Effector memory CD4-positive, alpha-beta T cell (primary cell): ENCODE measurements at regions not wholly inside any gene's neighbourhood (a gene's known extent, or its start where the extent isn't known, plus 50 kb on each side); places are given as distances from the start of the nearest gene placed in this dataset.

Experiments used
- DNase-seq, 3 donors: peaks; one replicate each; pipeline ENCODE4 v3.0.0-alpha.2; 2020
- H3K27ac ChIP-seq: 2 replicates; pipeline ENCODE4 v1.7.0; 2013; ENCODE audit warnings: mild to moderate bottlenecking, low read length, moderate library complexity; ENCODE audit not compliant: insufficient read depth, poor library complexity, severe bottlenecking
- H3K27me3 ChIP-seq: replicated peaks from 2 replicates; pipeline ENCODE4 v1.7.0; 2013; ENCODE audit warnings: mild to moderate bottlenecking, low read length; ENCODE audit not compliant: insufficient read depth, control insufficient read depth, poor library complexity, severe bottlenecking
- H3K36me3 ChIP-seq: 2 replicates; pipeline ENCODE4 v1.7.0; 2013; ENCODE audit warnings: mild to moderate bottlenecking, low read length, moderate library complexity; ENCODE audit not compliant: control insufficient read depth, insufficient read depth
- H3K4me1 ChIP-seq: 2 replicates; pipeline ENCODE4 v1.7.0; 2013; ENCODE audit warnings: low read length, mild to moderate bottlenecking; ENCODE audit not compliant: control insufficient read depth, insufficient read depth, poor library complexity, severe bottlenecking
- H3K4me3 ChIP-seq: 2 replicates; pipeline ENCODE4 v1.7.0; 2013; ENCODE audit warnings: low read length, low read depth, mild to moderate bottlenecking; ENCODE audit not compliant: insufficient read depth, poor library complexity, severe bottlenecking
- H3K9me3 ChIP-seq: 2 replicates; pipeline ENCODE4 v1.7.0; 2013; ENCODE audit warnings: mild to moderate bottlenecking, low read length, moderate library complexity; ENCODE audit not compliant: control insufficient read depth

- Histone ChIP-seq H3K4me1 (no peaks in the 10 kb centered on the region), H3K9me3 (no peaks in the 10 kb centered on the region), H3K27ac (no peak overlapping the region), H3K27me3 (peaks cover 2% of the 10 kb centered on the region), H3K36me3 (no peaks in the 10 kb centered on the region), H3K4me3 (no peak overlapping the region)
- no peak for DNase-seq
These were observed 212.6 kb upstream of the MSX2 start for GRCh38 chr5:174511714-174512253.

DNA sequence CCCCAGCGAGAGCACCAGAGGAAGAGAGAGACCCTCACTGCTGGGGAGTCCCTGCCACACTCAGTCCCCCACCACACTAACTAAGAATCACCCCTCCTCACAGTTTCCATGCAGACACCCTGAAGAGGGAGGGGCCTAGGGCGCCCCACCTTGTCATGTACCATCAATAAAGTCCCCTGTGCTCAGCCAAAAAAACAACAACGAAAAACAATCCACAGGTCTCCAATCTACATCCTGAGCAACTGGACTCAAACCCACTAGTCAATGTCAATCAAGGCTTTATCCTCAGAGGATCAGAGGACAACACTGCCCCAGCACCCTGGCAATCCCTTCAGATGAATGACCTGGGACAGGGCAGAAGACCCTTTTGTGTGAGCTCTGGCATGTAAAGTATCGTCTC, 210.1 kb upstream of the MSX2 start:
- no peaks in the 10 kb centered on the region for H3K36me3 ChIP-seq
- no peaks in the 10 kb centered on the region for H3K9me3 ChIP-seq
- no peak overlapping the region for H3K27ac ChIP-seq
- H3K27me3 ChIP-seq = peaks cover 2% of the 10 kb centered on the region
- H3K4me1 ChIP-seq = no peaks in the 10 kb centered on the region
- no peak overlapping the region for H3K4me3 ChIP-seq
- no peak for DNase-seq

GRCh38 chr5:174514983-174515394, 209.4 kb upstream of the MSX2 start:
- Histone ChIP-seq H3K4me3 (no peak overlapping the region), H3K27me3 (peaks cover 2% of the 10 kb centered on the region), H3K9me3 (no peaks in the 10 kb centered on the region), H3K36me3 (no peaks in the 10 kb centered on the region), H3K27ac (no peak overlapping the region), H3K4me1 (no peaks in the 10 kb centered on the region)
- DNase-seq = no peak

DNA sequence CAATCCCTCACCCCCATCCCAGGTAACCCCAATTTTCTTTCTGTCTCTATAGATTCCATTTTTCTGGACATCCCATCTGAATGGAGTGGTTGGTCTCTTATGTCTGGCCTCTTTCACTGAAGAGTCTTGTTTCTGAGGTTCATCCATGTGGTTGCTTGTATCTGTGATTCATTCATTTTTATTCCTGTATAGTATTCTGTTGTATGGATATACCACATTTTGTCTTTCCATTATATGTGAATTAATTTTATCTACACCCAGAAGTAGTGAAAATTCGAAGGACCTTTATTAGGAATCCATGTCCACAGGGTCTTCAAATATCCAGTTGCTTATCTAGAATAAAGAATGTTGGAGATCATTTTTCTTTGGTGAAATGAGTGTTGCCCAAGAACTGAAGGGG, 207.6 kb upstream of the MSX2 start:
- DNase-seq = no peak
- Histone ChIP-seq H3K4me3 (no peak overlapping the region), H3K36me3 (no peaks in the 10 kb centered on the region), H3K27ac (no peak overlapping the region), H3K9me3 (no peaks in the 10 kb centered on the region), H3K27me3 (peaks cover 2% of the 10 kb centered on the region), H3K4me1 (no peaks in the 10 kb centered on the region)

DNA sequence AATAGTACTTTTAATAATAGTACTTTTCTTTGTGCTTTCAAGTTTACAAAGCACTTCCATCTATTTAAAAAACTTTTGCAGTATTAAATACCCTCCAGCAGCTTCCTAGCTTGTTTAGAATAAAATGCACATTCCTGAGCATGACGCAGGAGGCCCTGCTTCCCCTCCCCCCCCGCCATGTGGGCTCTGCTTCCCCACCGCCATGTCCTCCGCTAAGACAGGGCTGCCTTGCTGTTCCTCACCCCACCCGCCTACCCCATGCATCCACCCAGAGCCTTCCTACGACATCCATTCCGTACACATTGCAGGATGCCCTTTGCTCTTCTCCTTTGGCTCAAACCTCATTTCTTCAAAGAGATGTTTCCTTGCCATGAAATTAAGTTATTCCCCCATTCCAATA, 205.9 kb upstream of the MSX2 start:
- Histone ChIP-seq H3K9me3 (no peaks in the 10 kb centered on the region), H3K36me3 (no peaks in the 10 kb centered on the region), H3K27me3 (peaks cover 2% of the 10 kb centered on the region), H3K4me1 (no peaks in the 10 kb centered on the region), H3K4me3 (no peak overlapping the region), H3K27ac (no peak overlapping the region)
- no peak for DNase-seq

- Histone ChIP-seq H3K27ac (no peak overlapping the region), H3K36me3 (no peaks in the 10 kb centered on the region), H3K27me3 (no peaks in the 10 kb centered on the region), H3K4me1 (no peaks in the 10 kb centered on the region), H3K9me3 (no peaks in the 10 kb centered on the region), H3K4me3 (no peak overlapping the region)
- no peak for DNase-seq
These were observed 203.7 kb upstream of the MSX2 start for GRCh38 chr5:174520420-174521396.

- DNase-seq = no peak
- H3K36me3 ChIP-seq = no peaks in the 10 kb centered on the region
- H3K27ac ChIP-seq = no peak overlapping the region
- H3K4me3 ChIP-seq = no peak overlapping the region
- no peaks in the 10 kb centered on the region for H3K4me1 ChIP-seq
- H3K27me3 ChIP-seq = no peaks in the 10 kb centered on the region
- H3K9me3 ChIP-seq = no peaks in the 10 kb centered on the region
These were observed 202.9 kb upstream of the MSX2 start for GRCh38 chr5:174521449-174521848.

DNA sequence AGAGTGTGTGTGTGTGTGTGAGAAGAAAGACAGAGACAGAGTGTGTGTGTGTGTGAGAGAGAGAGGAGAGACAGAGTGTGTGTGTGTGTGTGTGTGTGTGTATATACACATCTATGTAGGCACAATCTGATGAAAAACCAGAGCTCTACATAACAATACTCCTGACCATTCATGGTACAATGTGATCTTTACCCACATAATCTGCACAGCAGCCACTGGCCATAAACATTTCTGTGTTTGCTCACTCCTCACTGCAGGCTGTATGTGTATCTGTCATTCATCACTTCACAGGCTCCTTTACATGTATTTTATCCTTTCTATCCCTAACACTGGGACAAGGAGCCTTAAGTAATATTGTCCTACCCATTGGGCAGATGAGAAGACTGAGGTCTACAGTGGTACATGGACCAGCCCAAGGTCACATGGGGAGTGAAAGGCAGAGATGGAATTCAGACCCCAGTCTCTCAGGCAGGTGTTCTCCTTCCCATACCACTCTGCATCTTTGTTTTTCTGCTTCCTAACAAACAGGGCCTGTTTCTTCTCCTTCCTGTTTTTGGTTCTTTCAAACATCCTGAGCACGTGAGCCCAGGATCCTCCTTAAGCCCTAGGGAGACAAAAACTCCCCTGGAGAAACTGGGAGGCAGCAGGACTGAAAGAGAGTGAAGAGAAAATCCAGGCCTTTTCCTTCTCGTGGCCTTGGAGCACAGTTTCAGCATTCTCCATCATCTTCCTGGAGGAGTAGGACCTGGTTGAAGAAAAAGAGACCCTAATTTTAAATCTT, 201.7 kb upstream of the MSX2 start:
- Histone ChIP-seq H3K36me3 (no peaks in the 10 kb centered on the region), H3K27ac (no peak overlapping the region), H3K4me3 (no peak overlapping the region), H3K9me3 (no peaks in the 10 kb centered on the region), H3K4me1 (no peaks in the 10 kb centered on the region), H3K27me3 (no peaks in the 10 kb centered on the region)
- DNase-seq = no peak

DNA sequence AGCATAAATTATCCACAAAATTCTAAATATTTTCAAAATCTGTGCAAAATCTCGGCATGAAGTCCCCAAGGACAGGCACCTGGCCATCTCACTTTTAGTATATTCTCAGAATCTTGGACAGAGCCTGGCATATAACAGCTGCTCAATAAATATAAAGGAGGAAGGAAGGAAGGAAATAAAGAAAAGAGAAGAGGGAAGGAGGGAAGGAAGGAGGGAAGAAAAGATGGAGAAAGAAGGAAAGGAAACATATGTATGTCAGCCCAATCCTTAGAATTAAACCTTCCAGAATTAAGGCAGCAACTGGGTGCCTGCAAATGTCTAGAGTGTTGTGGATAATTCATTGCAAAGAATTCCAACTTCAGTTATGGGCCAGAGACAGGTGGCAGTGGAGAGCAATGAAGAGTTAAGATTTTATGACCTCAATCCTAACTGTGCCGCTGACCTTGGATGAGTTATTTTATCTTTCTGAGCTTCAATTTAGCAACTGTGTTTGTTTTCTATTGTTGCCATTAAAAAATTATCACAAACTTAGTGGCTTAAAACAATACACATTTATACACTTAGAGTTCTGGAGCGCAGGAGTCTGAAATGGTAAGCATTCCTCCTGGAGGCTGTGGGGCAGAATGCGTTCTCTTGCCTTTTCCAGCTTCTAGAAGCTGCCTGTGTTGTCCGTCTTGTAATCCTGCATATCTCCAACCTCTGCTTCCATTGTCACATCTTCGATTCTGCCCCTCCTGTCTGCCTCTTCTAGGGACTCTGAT, 200.9 kb upstream of the MSX2 start:
- DNase-seq = no peak
- H3K9me3 ChIP-seq = no peaks in the 10 kb centered on the region
- H3K4me3 ChIP-seq = no peak overlapping the region
- no peak overlapping the region for H3K27ac ChIP-seq
- no peaks in the 10 kb centered on the region for H3K27me3 ChIP-seq
- H3K4me1 ChIP-seq = no peaks in the 10 kb centered on the region
- H3K36me3 ChIP-seq = no peaks in the 10 kb centered on the region
